IMR-90 (cell line): ENCODE measurements at regions not wholly inside any gene's neighbourhood (a gene's known extent, or its start where the extent isn't known, plus 50 kb on each side); places are given as distances from the start of the nearest gene placed in this dataset.

ENCODE experiments used
- ATAC-seq: fragments of 200-7000 bp; cut with Tn5 transposase; 2 replicates; pipeline ENCODE4 v1.9.1; 2020; ENCODE audit warnings: low read depth, mild to moderate bottlenecking, moderate library complexity
- BruUV-seq: library from RNA; stranded (reverse); fragments of 400-500 nt; replicated peaks from 2 replicates; lab custom pipeline; 2021; lab: Mats Ljungman, UMichigan
- CTCF ChIA-PET: fragments of 300-600 bp; formaldehyde crosslinking; extraction: SDS; loops from one replicate; lab custom pipeline; 2021; ENCODE audit warnings: antibody characterized with exemption; lab: Yijun Ruan, JAX
- POLR2A ChIA-PET: fragments of 300-600 bp; sonication (Branson Sonifier 250); formaldehyde crosslinking; loops from one replicate; lab custom pipeline; 2022; ENCODE audit warnings: antibody characterized with exemption; ENCODE audit not compliant: unreplicated experiment; lab: Charles Lee
- DNase-seq: peaks from one replicate; pipeline ENCODE4 v3.0.0; 2013
- H2AFZ ChIP-seq: replicated peaks from 2 replicates; pipeline ENCODE3; 2013; ENCODE audit warnings: low read length, mild to moderate bottlenecking; ENCODE audit not compliant: poor library complexity
- H2AK5ac ChIP-seq: 2 replicates; pipeline ENCODE4 v1.6.1; 2013; ENCODE audit warnings: low read depth, low read length, inconsistent platforms
- H2AK9ac ChIP-seq: replicated peaks from 2 replicates; pipeline ENCODE3; 2013; ENCODE audit warnings: mild to moderate bottlenecking, low read depth, low read length, moderate library complexity; ENCODE audit not compliant: poor library complexity
- H2BK120ac ChIP-seq: 2 replicates; pipeline ENCODE4 v1.6.1; 2013; ENCODE audit warnings: low read depth, low read length, inconsistent platforms
- H2BK15ac ChIP-seq: 3 replicates; pipeline ENCODE4 v1.6.1; 2013; ENCODE audit warnings: low read depth, low read length, inconsistent platforms
- H2BK20ac ChIP-seq: 2 replicates; pipeline ENCODE4 v1.6.1; 2013; ENCODE audit warnings: low read depth, mild to moderate bottlenecking, inconsistent platforms, low read length, moderate library complexity
- H2BK5ac ChIP-seq: 2 replicates; pipeline ENCODE4 v1.6.1; 2013; ENCODE audit warnings: mild to moderate bottlenecking, low read depth, low read length, inconsistent platforms; ENCODE audit not compliant: poor library complexity, severe bottlenecking
- H3K14ac ChIP-seq: replicated peaks from 2 replicates; pipeline ENCODE4 v1.6.1; 2013; ENCODE audit warnings: low read depth, low read length, inconsistent platforms
- H3K18ac ChIP-seq: 2 replicates; pipeline ENCODE4 v1.6.1; 2013; ENCODE audit warnings: low read depth, low read length, control low read depth
- H3K23ac ChIP-seq: 2 replicates; pipeline ENCODE4 v1.6.1; 2013; ENCODE audit warnings: low read depth, low read length, inconsistent platforms
- H3K27ac ChIP-seq: 2 replicates; pipeline ENCODE4 v1.5.1; 2013; ENCODE audit warnings: mild to moderate bottlenecking, control low read depth, low read length; ENCODE audit not compliant: insufficient read depth
- H3K27me3 ChIP-seq: 2 replicates; pipeline ENCODE4 v1.6.1; 2013; ENCODE audit warnings: low read length; ENCODE audit not compliant: control insufficient read depth, insufficient read depth
- H3K36me3 ChIP-seq: 2 replicates; pipeline ENCODE4 v1.6.1; 2013; ENCODE audit warnings: low read length, mixed read lengths; ENCODE audit not compliant: control insufficient read depth, insufficient read depth
- H3K4ac ChIP-seq: 2 replicates; pipeline ENCODE4 v1.6.1; 2013; ENCODE audit warnings: low read depth, low read length, inconsistent platforms
- H3K4me1 ChIP-seq: 2 replicates; pipeline ENCODE4 v1.6.1; 2013; ENCODE audit warnings: low read length, mixed read lengths; ENCODE audit not compliant: control insufficient read depth, insufficient read depth
- H3K4me2 ChIP-seq: 2 replicates; pipeline ENCODE4 v1.6.1; 2013; ENCODE audit warnings: low read depth, mild to moderate bottlenecking, control low read depth, low read length, moderate library complexity
- H3K4me3 ChIP-seq: 2 replicates; pipeline ENCODE4 v1.5.1; 2013; ENCODE audit warnings: low read depth, mild to moderate bottlenecking, control low read depth, low read length, moderate library complexity; ENCODE audit not compliant: insufficient read depth
- H3K56ac ChIP-seq: 2 replicates; pipeline ENCODE4 v1.6.1; 2013; ENCODE audit warnings: low read length, inconsistent platforms; ENCODE audit not compliant: insufficient read depth; ENCODE audit errors: extremely low read depth
- H3K79me1 ChIP-seq, 2 experiments: 2 replicates each; pipeline ENCODE4 v1.6.1; 2013; ENCODE audit warnings: low read length in 2 of 2, inconsistent platforms in 1 of 2, low read depth in 1 of 2
- H3K9ac ChIP-seq: 2 replicates; pipeline ENCODE4 v1.6.1; 2013; ENCODE audit warnings: low read depth, low read length, control low read depth
- H3K9me1 ChIP-seq: 2 replicates; pipeline ENCODE4 v1.6.1; 2013; ENCODE audit warnings: low read length, inconsistent platforms; ENCODE audit not compliant: insufficient read depth
- H3K9me3 ChIP-seq: 2 replicates; pipeline ENCODE4 v1.6.1; 2013; ENCODE audit warnings: low read length; ENCODE audit not compliant: control insufficient read depth, insufficient read depth
- H4K20me1 ChIP-seq: 2 replicates; pipeline ENCODE4 v1.6.1; 2013; ENCODE audit warnings: low read length, inconsistent platforms; ENCODE audit not compliant: insufficient read depth
- H4K5ac ChIP-seq: 2 replicates; pipeline ENCODE4 v1.6.1; 2013; ENCODE audit warnings: mild to moderate bottlenecking, low read depth, low read length, control low read depth
- H4K8ac ChIP-seq, 2 experiments: 2 replicates each; pipeline ENCODE4 v1.6.1; 2013; ENCODE audit warnings: low read depth in 2 of 2, low read length in 2 of 2, control low read depth in 1 of 2, inconsistent platforms in 1 of 2
- H4K91ac ChIP-seq: 2 replicates; pipeline ENCODE4 v1.6.1; 2013; ENCODE audit warnings: low read depth, low read length, inconsistent platforms; ENCODE audit not compliant: insufficient read depth
- BHLHE40 ChIP-seq: fragments of 150-350 bp; IDR thresholded peaks from 2 replicates; pipeline ENCODE4 v1.6.1; 2016; ENCODE audit warnings: mild to moderate bottlenecking, low read depth, low read length
- CEBPB ChIP-seq: IDR thresholded peaks from 2 replicates; pipeline ENCODE4 v1.6.1; 2012; ENCODE audit warnings: low read depth, low read length, improper control_type of control experiment
- CTCF ChIP-seq: conservative IDR thresholded peaks from 2 replicates; pipeline ENCODE4 v1.5.1; 2012; ENCODE audit warnings: mild to moderate bottlenecking, low read depth, low read length, improper control_type of control experiment
- FOS ChIP-seq: fragments of 150-350 bp; IDR thresholded peaks from 2 replicates; pipeline ENCODE4 v1.6.1; 2016; ENCODE audit warnings: low read depth, low read length
- RFX5 ChIP-seq: IDR thresholded peaks from 2 replicates; pipeline ENCODE4 v1.8.0; 2012; ENCODE audit warnings: low read depth, mild to moderate bottlenecking, low read length, moderate library complexity
- dilution Hi-C: fragments of 300-500 bp; cut with HindIII; formaldehyde crosslinking; loops from one replicate; pipeline ENCODE4 v1.14.3; 2018; ENCODE audit warnings: low sequenced_read_pairs; ENCODE audit not compliant: unreplicated experiment
- in situ Hi-C: fragments of 300-500 bp; cut with MboI; formaldehyde crosslinking; loops from 3 replicates; pipeline ENCODE4 v1.14.3; 2019; ENCODE audit warnings: low sequenced_read_pairs, inconsistent platforms, mixed read lengths
- intact Hi-C: fragments of 100-400 bp; cut with micrococcal nuclease; formaldehyde crosslinking; loops from 2 replicates; pipeline ENCODE4 v1.10.0; 2022

GRCh38 chr5:100456615-100457014, 78.6 kb upstream of the FAM174A start:
- Histone ChIP-seq H3K9me3 (no peaks in the 10 kb centered on the region), H3K18ac (no peak overlapping the region), H4K8ac (no peak overlapping the region), H3K4me3 (no peak overlapping the region), H3K27ac (no peak overlapping the region), H2BK5ac (no peak overlapping the region), H3K36me3 (no peaks in the 10 kb centered on the region), H2AFZ (no peak overlapping the region), H3K4me1 (no peaks in the 10 kb centered on the region), H3K9ac (no peak overlapping the region), H4K20me1 (no peaks in the 10 kb centered on the region), H3K14ac (no peak overlapping the region), H2BK120ac (no peak overlapping the region), H3K27me3 (no peaks in the 10 kb centered on the region), H3K56ac (no peak overlapping the region), H3K23ac (no peak overlapping the region), H2AK5ac (no peak overlapping the region), H2BK20ac (no peak overlapping the region), H3K4me2 (no peak overlapping the region), H4K5ac (no peak overlapping the region), H3K79me1 (no peaks in the 10 kb centered on the region), H3K9me1 (no peaks in the 10 kb centered on the region), H4K91ac (no peak overlapping the region), H2AK9ac (no peak overlapping the region), H2BK15ac (no peak overlapping the region), H3K4ac (no peak overlapping the region)
- TF ChIP-seq CTCF (no peak), RFX5 (no peak), CEBPB (no peak), FOS (no peak), BHLHE40 (no peak)
- POLR2A ChIA-PET: no interaction called here
- BruUV-seq: no TSS peak
- dilution Hi-C loops: no loop called here
- DNase-seq (no peak), ATAC-seq (no peak)
- CTCF ChIA-PET: no interaction called here
- in situ Hi-C loops: no loop called here
- intact Hi-C loops: no loop called here
